Psoas muscle (tissue), 7 donors: ENCODE measurements at regions not wholly inside any gene's neighbourhood (a gene's known extent, or its start where the extent isn't known, plus 50 kb on each side); places are given as distances from the start of the nearest gene placed in this dataset.

Source experiments
- ATAC-seq, 4 donors: fragments of 200-7000 bp; cut with Tn5 transposase; one replicate each; pipeline ENCODE4 v1.9.1; 2020; ENCODE audit warnings: moderate library complexity in 3 of 4, mild to moderate bottlenecking in 2 of 4
- DNase-seq, 2 donors: peaks; one replicate each; pipeline ENCODE4 v3.0.0-alpha.2; 2020
- H3K27ac ChIP-seq: fragments of 200-600 bp; one replicate; pipeline ENCODE4 v1.8.0; 2022
- H3K27me3 ChIP-seq, 3 donors: fragments of 200-600 bp in 1 of 3; one replicate each; pipeline versions ENCODE4 v1.6.1 to v1.8.0; 2013 to 2022; ENCODE audit warnings: low read length in 2 of 3, mild to moderate bottlenecking in 2 of 3, moderate library complexity in 1 of 3; ENCODE audit not compliant: insufficient read depth in 3 of 3
- H3K36me3 ChIP-seq, 2 donors: fragments of 200-600 bp in 1 of 2; one replicate each; pipeline versions ENCODE4 v1.6.1 to v1.8.0; 2013 to 2022; ENCODE audit warnings: low read depth in 1 of 2, mild to moderate bottlenecking in 1 of 2, moderate library complexity in 1 of 2; ENCODE audit not compliant: insufficient read depth in 1 of 2
- H3K4me1 ChIP-seq: fragments of 200-600 bp; one replicate; pipeline ENCODE4 v1.8.0; 2022
- H3K4me3 ChIP-seq: fragments of 200-600 bp; one replicate; pipeline ENCODE4 v1.8.0; 2022; ENCODE audit warnings: mild to moderate bottlenecking
- H3K9me3 ChIP-seq: fragments of 200-600 bp; one replicate; pipeline ENCODE4 v1.8.0; 2022
- WGBS, 3 donors: extraction: QIAGEN DNeasy Blood & Tissue Kit; methylation state at CpG; one replicate each; pipeline versions ENCODE4 v1.1.6 to v1.1.7; 2013; 5-methylcytosine and 5-hydroxymethylcytosine counted together
- intact Hi-C, 2 donors: fragments of 100-400 bp; cut with DNase I; formaldehyde crosslinking; loops; one replicate each; pipeline versions ENCODE4 v1.11.0 to v1.14.2; 2022
- TF ChIP-seq, protein P1 (sequence below): fragments of 200-600 bp; IDR thresholded peaks from one replicate; pipeline ENCODE4 v1.8.0; 2022; ENCODE audit warnings: antibody characterized with exemption
- donor health status: healthy with polysubstance abuse.
- donor health status: DM: no; HTN: no; CAD: no; lungs with moderate emphysema.
- donor health status: Bipolar disorder and iron deficiency.
- donor health status: healthy.
- donor health status: DM: yes; HTN: yes; CAD: no.
- donor health status: DM: no; HTN: no; CAD: no.
- donor health status: DM: yes; HTN: yes; CAD: no.

DNA sequence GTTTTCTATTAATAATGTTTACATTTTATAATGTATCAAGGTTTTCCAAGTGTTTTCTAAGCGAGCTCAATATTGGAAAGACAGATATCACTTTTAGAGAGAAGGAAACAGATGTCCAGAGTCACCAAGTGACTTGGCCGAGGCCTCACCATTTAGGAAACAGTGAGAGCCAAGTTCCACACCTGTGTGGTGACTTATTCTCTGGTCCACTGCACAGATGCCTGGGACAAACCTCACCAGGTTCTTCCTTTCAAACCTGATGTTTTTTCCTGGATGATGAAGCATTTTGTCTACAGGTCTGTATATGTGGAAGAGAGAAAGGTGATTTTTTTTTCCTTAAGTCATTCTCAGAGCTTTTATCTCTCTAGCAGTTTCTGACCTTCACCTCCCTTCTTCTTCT lies 280.7 kb downstream of the LPIN1 start:
- Histone ChIP-seq H3K27ac (no peak overlapping the region), H3K27me3 (no peaks in the 10 kb centered on the region), H3K4me1 (no peaks in the 10 kb centered on the region), H3K4me3 (no peak overlapping the region), H3K36me3 (no peaks in the 10 kb centered on the region), H3K9me3 (no peaks in the 10 kb centered on the region)
- 64 to 71% (median 67%) methylated on average over 2 of the region's 2 CpGs for WGBS, 3 donors
- TF ChIP-seq, protein P1, sequence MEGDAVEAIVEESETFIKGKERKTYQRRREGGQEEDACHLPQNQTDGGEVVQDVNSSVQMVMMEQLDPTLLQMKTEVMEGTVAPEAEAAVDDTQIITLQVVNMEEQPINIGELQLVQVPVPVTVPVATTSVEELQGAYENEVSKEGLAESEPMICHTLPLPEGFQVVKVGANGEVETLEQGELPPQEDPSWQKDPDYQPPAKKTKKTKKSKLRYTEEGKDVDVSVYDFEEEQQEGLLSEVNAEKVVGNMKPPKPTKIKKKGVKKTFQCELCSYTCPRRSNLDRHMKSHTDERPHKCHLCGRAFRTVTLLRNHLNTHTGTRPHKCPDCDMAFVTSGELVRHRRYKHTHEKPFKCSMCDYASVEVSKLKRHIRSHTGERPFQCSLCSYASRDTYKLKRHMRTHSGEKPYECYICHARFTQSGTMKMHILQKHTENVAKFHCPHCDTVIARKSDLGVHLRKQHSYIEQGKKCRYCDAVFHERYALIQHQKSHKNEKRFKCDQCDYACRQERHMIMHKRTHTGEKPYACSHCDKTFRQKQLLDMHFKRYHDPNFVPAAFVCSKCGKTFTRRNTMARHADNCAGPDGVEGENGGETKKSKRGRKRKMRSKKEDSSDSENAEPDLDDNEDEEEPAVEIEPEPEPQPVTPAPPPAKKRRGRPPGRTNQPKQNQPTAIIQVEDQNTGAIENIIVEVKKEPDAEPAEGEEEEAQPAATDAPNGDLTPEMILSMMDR = no peak
- DNase-seq (no peak), ATAC-seq (no peak)
- intact Hi-C loops = no loop called here

DNA sequence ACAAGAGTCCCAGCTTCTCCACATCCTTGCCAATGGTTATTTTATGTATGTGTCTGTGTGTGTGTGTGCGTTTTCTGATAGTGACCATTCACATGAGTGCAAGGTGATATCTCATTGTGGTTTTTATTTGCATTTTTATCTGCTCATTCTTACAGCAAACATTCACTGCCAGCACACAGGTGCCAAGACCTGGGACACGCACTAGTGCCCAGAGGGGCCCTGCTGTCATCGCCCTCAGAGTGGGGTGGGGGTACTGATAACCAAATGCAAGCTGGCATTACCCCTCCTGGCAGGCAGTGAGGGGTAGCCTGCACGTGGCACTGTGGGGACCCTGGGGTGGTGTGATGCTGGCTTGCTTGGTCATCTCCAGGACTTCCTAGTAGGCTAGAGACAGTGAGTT lies 285.4 kb downstream of the LPIN1 start:
- DNase-seq (no peak), ATAC-seq (no peak)
- Histone ChIP-seq H3K4me1 (no peaks in the 10 kb centered on the region), H3K4me3 (no peak overlapping the region), H3K9me3 (no peaks in the 10 kb centered on the region), H3K27ac (no peak overlapping the region), H3K27me3 (no peaks in the 10 kb centered on the region), H3K36me3 (no peaks in the 10 kb centered on the region)
- TF ChIP-seq, protein P1 = no peak
- WGBS, 3 donors = 69 to 74% (median 72%) methylated on average over 4 of the region's 4 CpGs
- intact Hi-C loops = no loop called here

DNA sequence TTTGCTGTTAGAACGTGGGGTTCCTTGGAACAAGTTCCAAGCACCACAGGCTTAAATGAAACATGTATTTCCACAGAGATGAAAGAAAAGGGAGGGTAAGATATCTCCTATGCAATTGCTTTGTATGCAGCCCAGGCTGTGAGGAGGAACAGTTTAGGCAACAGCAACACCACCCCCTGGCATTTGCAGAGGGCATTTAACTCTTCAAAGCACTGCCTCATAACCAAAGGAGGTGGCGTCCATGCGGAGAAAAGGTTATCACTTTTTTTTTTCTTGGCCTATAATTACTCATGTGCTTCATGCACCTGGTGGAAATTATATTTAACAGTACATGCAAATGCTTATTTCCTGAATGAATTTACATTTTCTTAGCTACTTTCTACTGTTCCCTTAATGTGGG lies 286.0 kb downstream of the LPIN1 start:
- no peak for ATAC-seq
- no peak for DNase-seq
- Histone ChIP-seq H3K27ac (no peak overlapping the region), H3K9me3 (no peaks in the 10 kb centered on the region), H3K36me3 (no peaks in the 10 kb centered on the region), H3K4me3 (no peak overlapping the region), H3K27me3 (no peaks in the 10 kb centered on the region), H3K4me1 (no peaks in the 10 kb centered on the region)
- TF ChIP-seq, protein P1 = no peak
- WGBS, 3 donors = 73 to 79% (median 76%) methylated on average over 3 of the region's 3 CpGs
- intact Hi-C loops = no loop called here

DNA sequence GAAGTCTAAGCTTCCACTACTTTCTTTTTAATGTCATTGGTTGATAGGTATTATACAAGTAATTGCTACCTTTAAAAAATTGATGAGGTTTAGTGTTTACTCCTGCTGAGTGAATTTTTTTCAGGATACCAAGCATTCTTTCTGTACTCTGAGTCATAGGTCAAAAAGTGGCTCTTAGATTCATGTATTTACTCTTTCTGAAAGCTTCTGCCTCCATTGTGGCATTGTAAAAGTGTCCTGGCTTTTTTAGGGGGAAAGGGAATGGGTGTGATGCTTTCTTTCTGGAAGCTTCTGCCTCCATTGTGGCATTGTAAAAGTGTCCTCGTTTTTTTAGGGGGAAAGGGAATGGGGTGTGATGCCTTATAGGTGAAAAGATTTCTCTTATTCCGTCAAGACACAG lies 286.5 kb downstream of the LPIN1 start:
- DNase-seq (no peak), ATAC-seq (no peak)
- no peak overlapping the region for H3K4me3 ChIP-seq
- no peaks in the 10 kb centered on the region for H3K4me1 ChIP-seq
- intact Hi-C loops = no loop called here
- 68 to 70% (median 68%) methylated on average over 2 of the region's 2 CpGs for whole genome bisulfite sequencing, 3 donors
- TF ChIP-seq, protein P1 = no peak
- H3K9me3 ChIP-seq = no peaks in the 10 kb centered on the region
- no peaks in the 10 kb centered on the region for H3K36me3 ChIP-seq
- no peak overlapping the region for H3K27ac ChIP-seq
- H3K27me3 ChIP-seq = no peaks in the 10 kb centered on the region

DNA sequence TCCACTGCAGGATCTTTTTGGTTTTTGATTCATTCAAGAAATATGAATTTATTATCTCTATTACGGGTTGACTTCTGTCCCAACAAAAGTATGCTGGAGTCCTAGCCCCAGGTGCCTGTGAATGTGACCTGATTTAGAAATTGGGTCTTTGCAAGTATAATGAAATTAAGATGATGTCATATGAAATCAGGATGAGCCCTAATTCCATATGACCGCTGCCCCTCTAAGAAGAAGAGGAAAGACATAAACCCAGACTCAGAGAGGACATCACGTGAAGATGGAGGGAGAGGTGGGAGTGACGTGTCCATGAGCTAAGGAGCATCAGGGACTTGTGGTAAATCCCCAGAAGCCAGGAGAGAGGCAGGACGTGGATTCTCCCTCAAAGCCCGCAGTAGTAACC lies 287.1 kb downstream of the LPIN1 start:
- Histone ChIP-seq H3K4me3 (no peak overlapping the region), H3K27me3 (no peaks in the 10 kb centered on the region), H3K4me1 (no peaks in the 10 kb centered on the region), H3K36me3 (no peaks in the 10 kb centered on the region), H3K27ac (no peak overlapping the region), H3K9me3 (no peaks in the 10 kb centered on the region)
- intact Hi-C loops = no loop called here
- no peak for ATAC-seq
- TF ChIP-seq, protein P1 = no peak
- DNase-seq = no peak
- 79 to 97% (median 96%) methylated on average over 6 of the region's 6 CpGs for WGBS, 3 donors
